ENCODE measurements at regions not wholly inside any gene's neighbourhood (a gene's known extent, or its start where the extent isn't known, plus 50 kb on each side); places are given as distances from the start of the nearest gene placed in this dataset.

- no peak for TF ChIP-seq SP2 (IDR thresholded peaks at IDR 0.05; ENCODE audit: extremely low read depth, low read depth, low read length, poor library complexity, severe bottlenecking)
- TF ChIP-seq NONO (IDR thresholded peaks at IDR 0.05; ENCODE audit: low read depth in 2 of 2, low read length in 1 of 2): no peak
- TF ChIP-seq YBX1 (IDR thresholded peaks at IDR 0.05): no peak
- no peak for TF ChIP-seq CTCF (IDR thresholded peaks at IDR 0.05 in 2 of 3, conservative IDR thresholded peaks at IDR 0.05 in 1 of 3; ENCODE audit: insufficient read depth in 2 of 3, low read depth in 1 of 3, low read length in 3 of 3)
- no peak for TF ChIP-seq SMARCC2 (IDR thresholded peaks at IDR 0.05; ENCODE audit: low read depth)
- no peak for TF ChIP-seq ZNF311 (CRISPR knock-in tag; IDR thresholded peaks at IDR 0.05)
- no peak for TF ChIP-seq POU5F1 (IDR thresholded peaks at IDR 0.05; ENCODE audit: borderline replicate concordance, low read depth, low read length, partially characterized antibody)
- TF ChIP-seq RNF2 (IDR thresholded peaks at IDR 0.05): no peak
- no peak for TF ChIP-seq NR2C2 (CRISPR knock-in tag; IDR thresholded peaks at IDR 0.05)
- TF ChIP-seq NR2C2 (tag; IDR thresholded peaks at IDR 0.05): no peak
- TF ChIP-seq TCF3 (CRISPR knock-in tag; IDR thresholded peaks at IDR 0.05): no peak
- TF ChIP-seq PTRF (tag; IDR thresholded peaks at IDR 0.05): no peak
- no peak for TF ChIP-seq MLX (CRISPR knock-in tag; conservative IDR thresholded peaks at IDR 0.05)
Measured at GRCh38 chr2:2795438-2796091, 464.5 kb upstream of the MYT1L start.

Data from K562 (cell line).